GM20431 (cell line): ENCODE measurements at regions not wholly inside any gene's neighbourhood (a gene's known extent, or its start where the extent isn't known, plus 50 kb on each side); places are given as distances from the start of the nearest gene placed in this dataset.
"Not testable (repeated sequence)": the region's sequence is repeated elsewhere in the genome, so short reads cannot be mapped to it uniquely, and the experiment has no call there.

Experiments
- in situ Hi-C: fragments of 300-500 bp; cut with MseI, MboI; formaldehyde crosslinking; loops from one replicate; pipeline ENCODE4 v1.15.0; 2020; ENCODE audit warnings: low sequenced_read_pairs; ENCODE audit not compliant: unreplicated experiment

- in situ Hi-C loops: no loop called here
Observed at GRCh38 chr5:126014676-126015075, 408.5 kb upstream of the GRAMD2B start.

- in situ Hi-C loops: no loop called here
Observed at GRCh38 chr5:126015235-126016181, 407.7 kb upstream of the GRAMD2B start.

DNA sequence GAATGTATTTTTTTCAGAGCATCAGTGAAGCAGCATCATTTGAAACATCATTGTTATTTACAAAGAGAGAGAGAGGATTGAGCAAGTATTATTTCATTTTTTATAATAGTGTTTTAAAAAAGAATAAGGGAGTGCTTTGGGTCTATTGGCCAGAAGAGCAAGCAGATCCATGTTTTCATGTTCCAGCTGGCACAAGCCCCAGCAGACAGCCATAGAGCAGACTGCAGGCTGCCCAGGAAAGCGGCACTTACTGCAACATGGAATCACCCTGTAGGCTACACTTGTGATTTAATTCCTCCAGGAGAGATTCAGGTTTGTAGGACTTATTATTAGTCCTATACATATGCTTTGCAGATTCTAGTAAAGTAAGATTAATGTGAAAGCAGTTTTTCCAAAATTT lies 407.0 kb upstream of the GRAMD2B start:
- in situ Hi-C loops: no loop called here

GRCh38 chr5:126017096-126017495 lies 406.1 kb upstream of the GRAMD2B start:
- in situ Hi-C loops: no loop called here

GRCh38 chr5:126020770-126021169 lies 402.4 kb upstream of the GRAMD2B start:
- in situ Hi-C loops: no loop called here

- in situ Hi-C loops: no loop called here
Observed at GRCh38 chr5:126023994-126024441, 399.2 kb upstream of the GRAMD2B start.

- in situ Hi-C loops: no loop called here
Observed at GRCh38 chr5:126027149-126027548, 396.1 kb upstream of the GRAMD2B start.

GRCh38 chr5:126027652-126028051 lies 395.6 kb upstream of the GRAMD2B start:
- in situ Hi-C loops: no loop called here

GRCh38 chr5:126028336-126028735 lies 394.9 kb upstream of the GRAMD2B start:
- in situ Hi-C loops: no loop called here

DNA sequence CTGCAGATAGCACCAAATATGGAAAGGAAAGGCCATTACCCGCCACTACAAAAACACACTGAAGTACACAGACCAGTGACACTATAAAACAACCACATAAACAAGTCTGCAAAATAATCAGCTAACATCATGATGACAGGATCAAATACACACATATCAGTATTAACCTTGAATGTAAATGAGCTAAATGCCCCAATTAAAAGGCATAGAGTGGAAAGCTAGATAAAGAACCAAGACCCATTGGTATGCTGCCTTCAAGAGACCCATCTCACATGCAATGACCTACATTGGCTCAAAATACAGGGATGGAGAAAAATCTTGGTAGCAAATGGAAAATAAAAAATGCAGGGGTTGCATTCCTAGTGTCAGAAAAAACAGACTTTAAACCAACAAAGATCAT lies 393.9 kb upstream of the GRAMD2B start:
- in situ Hi-C loops: not testable (repeated sequence)

DNA sequence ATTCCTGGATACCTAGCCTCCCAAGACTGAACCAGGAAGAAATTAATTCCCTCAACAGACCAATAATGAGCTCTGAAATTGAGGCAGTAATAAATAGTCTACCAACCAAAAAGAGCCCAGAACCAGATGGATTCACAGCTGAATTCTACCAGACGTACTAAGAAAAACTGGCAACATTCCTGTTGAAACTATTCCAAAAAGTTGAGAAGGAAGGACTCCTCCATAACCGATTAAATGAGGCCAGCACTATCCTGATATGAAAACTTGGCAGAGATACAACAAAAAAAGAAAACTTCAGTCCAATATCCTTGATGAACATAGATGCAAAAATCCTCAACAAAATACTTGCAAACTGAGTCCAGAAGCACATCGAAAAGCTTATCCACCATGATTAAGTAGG lies 392.5 kb upstream of the GRAMD2B start:
- in situ Hi-C loops: no loop called here

GRCh38 chr5:126031989-126032716 lies 391.1 kb upstream of the GRAMD2B start:
- in situ Hi-C loops: no loop called here

DNA sequence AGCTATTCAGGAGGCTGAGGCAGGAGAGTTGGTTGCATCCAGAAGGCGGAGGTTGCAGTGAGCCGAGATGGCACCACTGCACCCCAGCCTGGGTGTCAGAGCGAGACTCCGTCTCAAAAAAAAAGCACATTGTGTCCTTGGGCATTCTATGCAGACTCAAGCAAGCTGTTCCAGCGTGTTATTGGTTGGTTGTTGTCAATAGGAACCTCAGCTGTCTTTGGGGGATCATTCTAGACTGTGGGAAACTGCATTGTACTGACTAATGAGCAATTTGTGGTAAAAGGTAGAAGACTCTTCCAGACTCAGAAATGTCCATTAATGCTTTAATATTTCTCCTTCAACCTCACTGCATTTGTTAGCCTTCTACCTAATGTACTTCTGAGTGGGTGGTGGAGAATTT lies 379.5 kb upstream of the GRAMD2B start:
- in situ Hi-C loops: no loop called here

GRCh38 chr5:126044111-126044668 lies 379.0 kb upstream of the GRAMD2B start:
- in situ Hi-C loops: no loop called here

DNA sequence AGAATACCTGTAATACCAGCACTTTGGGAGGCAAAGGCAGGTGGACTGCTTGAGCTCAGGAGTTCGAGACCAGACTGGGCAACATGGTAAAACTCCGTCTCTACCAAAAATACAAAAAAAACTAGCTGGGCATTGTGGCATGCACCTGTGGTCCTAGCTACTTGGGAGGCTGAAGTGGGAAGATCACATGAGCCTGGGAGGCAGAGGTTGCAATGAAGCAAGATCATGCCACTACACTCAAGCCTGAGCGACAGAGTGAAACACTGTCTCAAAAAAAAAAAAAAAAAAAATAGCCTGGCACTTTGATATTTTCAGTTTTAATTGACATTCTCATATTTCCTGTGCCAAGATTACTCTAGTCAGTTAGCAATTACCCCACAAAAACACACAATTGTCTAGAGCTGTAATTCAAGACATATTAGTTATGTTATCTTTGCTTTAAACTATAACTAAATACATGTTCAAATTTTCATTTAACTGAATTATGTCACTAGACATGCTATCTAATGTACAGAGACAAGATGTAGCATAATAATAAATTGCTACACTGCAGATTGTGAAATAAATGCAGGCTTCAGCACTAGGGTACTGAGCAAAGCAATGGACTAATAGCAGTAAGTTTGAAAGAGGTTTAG lies 378.2 kb upstream of the GRAMD2B start:
- in situ Hi-C loops: no loop called here

- in situ Hi-C loops: no loop called here
Observed at GRCh38 chr5:126046318-126046717, 376.9 kb upstream of the GRAMD2B start.

- in situ Hi-C loops: no loop called here
Observed at GRCh38 chr5:126046846-126047571, 376.2 kb upstream of the GRAMD2B start.

GRCh38 chr5:126052120-126052519 lies 371.1 kb upstream of the GRAMD2B start:
- in situ Hi-C loops: no loop called here

- in situ Hi-C loops: no loop called here
Observed at GRCh38 chr5:126052791-126053190, 370.4 kb upstream of the GRAMD2B start.

DNA sequence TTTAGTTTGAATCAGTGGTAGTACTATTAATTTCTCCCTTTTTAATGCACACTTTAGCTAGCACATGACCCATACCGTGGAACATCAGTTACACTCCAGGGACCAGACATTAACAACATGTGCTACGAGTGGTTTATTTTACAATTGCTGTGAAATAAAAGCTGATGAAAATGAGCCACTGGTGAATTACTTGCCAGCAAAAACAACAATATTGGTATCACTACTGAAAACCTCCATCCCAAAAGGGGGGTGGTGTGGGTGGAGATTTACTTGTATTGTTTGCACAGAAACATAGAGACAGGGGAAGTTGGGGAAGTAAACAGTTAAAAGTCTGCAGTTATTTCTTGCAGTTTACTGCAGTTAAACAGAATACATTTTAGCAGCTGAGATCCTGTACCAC lies 369.6 kb upstream of the GRAMD2B start:
- in situ Hi-C loops: no loop called here
